ENCODE measurements at regions not wholly inside any gene's neighbourhood (a gene's known extent, or its start where the extent isn't known, plus 50 kb on each side); places are given as distances from the start of the nearest gene placed in this dataset.

DNA sequence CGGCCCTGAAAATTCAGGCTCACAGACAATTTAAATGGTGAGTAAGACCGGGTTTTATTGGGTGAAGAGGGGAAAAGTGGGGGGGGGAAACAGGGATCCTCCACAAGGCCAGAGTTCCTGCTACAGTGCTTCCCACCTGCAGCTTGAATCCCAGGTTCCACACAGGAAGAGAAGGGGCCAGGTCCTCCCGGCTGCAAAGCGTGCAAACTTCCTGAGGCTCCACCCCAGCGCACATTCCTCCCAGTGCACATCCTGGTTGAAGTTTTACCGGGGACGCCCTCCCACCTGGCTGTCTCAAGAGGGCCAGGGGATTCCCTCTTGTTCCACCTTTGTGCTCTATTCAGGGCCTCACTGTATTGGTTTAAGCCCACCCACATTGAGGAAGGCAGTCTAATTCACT lies 347.7 kb upstream of the REG3G start:
- WGBS (ENCODE audit: low lambda C conversion rate) = 23% methylated on average over 7 of the region's 7 CpGs
- intact Hi-C loops (cut with micrococcal nuclease; ENCODE audit: unreplicated experiment) = no loop called here
- ATAC-seq = peak; percentile 58
- no peak for TF ChIP-seq ATF1 (CRISPR knock-in tag; IDR thresholded peaks at IDR 0.05)
- peak; percentile 35; the same call in 1 of the 2 replicates for TF ChIP-seq GABPA (IDR thresholded peaks at IDR 0.05; ENCODE audit: low read depth, low read length)
- peak; percentile 63 for TF ChIP-seq GABPA (CRISPR knock-in tag; IDR thresholded peaks at IDR 0.05; ENCODE audit: low read depth)
- peak; percentile 57 for TF ChIP-seq GABPB1 (CRISPR knock-in tag; IDR thresholded peaks at IDR 0.05)
- TF ChIP-seq, protein P1, sequence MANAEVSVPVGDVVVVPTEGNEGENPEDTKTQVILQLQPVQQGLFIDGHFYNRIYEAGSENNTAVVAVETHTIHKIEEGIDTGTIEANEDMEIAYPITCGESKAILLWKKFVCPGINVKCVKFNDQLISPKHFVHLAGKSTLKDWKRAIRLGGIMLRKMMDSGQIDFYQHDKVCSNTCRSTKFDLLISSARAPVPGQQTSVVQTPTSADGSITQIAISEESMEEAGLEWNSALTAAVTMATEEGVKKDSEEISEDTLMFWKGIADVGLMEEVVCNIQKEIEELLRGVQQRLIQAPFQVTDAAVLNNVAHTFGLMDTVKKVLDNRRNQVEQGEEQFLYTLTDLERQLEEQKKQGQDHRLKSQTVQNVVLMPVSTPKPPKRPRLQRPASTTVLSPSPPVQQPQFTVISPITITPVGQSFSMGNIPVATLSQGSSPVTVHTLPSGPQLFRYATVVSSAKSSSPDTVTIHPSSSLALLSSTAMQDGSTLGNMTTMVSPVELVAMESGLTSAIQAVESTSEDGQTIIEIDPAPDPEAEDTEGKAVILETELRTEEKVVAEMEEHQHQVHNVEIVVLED (CRISPR knock-in tag; IDR thresholded peaks at IDR 0.05; ENCODE audit: borderline replicate concordance) = no peak
- Histone ChIP-seq H3K36me3 (replicated peaks in 1 of 2; ENCODE audit: control insufficient read depth in 1 of 2, insufficient read depth in 2 of 2, low read length in 2 of 2) (no peaks in the 10 kb centered on the region), H3K4me1 (ENCODE audit: insufficient read depth, low read length) (peaks cover 16% of the 10 kb centered on the region), H3K9ac (ENCODE audit: insufficient read depth, low read depth, low read length) (no peak overlapping the region), H3K79me2 (ENCODE audit: insufficient read depth, low read length) (no peaks in the 10 kb centered on the region), H3K27ac (ENCODE audit: extremely low read length, insufficient read depth, low read length) (no peak overlapping the region), H3K4me2 (ENCODE audit: low read depth, low read length) (peak overlapping the region; percentile 33), H3K9me3 (ENCODE audit: low read length) (no peaks in the 10 kb centered on the region), H3K4me3 (replicated peaks in 1 of 3; ENCODE audit: insufficient read depth in 1 of 3, low read depth in 2 of 3, low read length in 3 of 3) (no peak overlapping the region), H4K20me1 (ENCODE audit: insufficient read depth, low read length) (no peaks in the 10 kb centered on the region), H2AFZ (ENCODE audit: low read length) (no peak overlapping the region), H3K27me3 (ENCODE audit: control insufficient read depth in 1 of 2, insufficient read depth in 2 of 2, low read length in 2 of 2) (peaks cover 2 to 9% of the 10 kb centered on the region in 2 experiments; a peak in 3 of 5 replicates)
- in situ Hi-C loops (cut with HindIII; ENCODE audit: extremely low pct_ligation_motif_present, low pct_unique_long_range_greater_than_20kb) = no loop called here
- no peak for DNase-seq (ENCODE audit: low spot score)
- FAIRE-seq = no peak
- ChIA-PET CTCF (ENCODE audit: low intra/inter-chr PET ratio, low total read pairs) (no interaction called here), POLR2A (no interaction called here)
- BruUV-seq (replicated peaks) = no TSS peak

DNA sequence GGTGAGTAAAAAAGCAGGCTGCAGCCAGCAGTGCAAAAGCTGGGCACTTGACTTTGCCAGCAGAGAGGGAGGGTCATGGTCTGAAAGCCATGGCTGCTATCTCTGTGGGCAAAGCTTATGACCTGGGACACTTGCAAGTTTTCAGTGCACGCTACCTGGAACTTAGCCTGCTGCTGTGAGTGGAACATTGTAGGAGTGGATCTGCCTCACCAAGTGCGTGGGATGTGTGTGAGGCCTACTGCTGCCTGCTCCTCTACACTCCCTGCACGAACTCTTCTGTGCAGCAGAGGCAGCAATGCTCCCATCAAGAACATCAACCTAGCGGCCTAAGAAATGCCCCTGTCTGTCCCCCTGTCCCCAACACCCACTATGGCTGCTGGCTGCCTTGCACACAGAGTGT lies 344.1 kb upstream of the REG3G start:
- Histone ChIP-seq H4K20me1 (ENCODE audit: insufficient read depth, low read length) (no peaks in the 10 kb centered on the region), H3K9me3 (ENCODE audit: low read length) (no peaks in the 10 kb centered on the region), H3K27me3 (ENCODE audit: control insufficient read depth in 1 of 2, insufficient read depth in 2 of 2, low read length in 2 of 2) (peaks cover 2 to 9% of the 10 kb centered on the region in 2 experiments; a peak in 2 of 5 replicates), H3K4me2 (ENCODE audit: low read depth, low read length) (no peak overlapping the region), H3K79me2 (ENCODE audit: insufficient read depth, low read length) (no peaks in the 10 kb centered on the region), H3K9ac (ENCODE audit: insufficient read depth, low read depth, low read length) (no peak overlapping the region), H3K36me3 (replicated peaks in 1 of 2; ENCODE audit: control insufficient read depth in 1 of 2, insufficient read depth in 2 of 2, low read length in 2 of 2) (no peaks in the 10 kb centered on the region), H3K4me1 (ENCODE audit: insufficient read depth, low read length) (peaks cover 16% of the 10 kb centered on the region), H3K27ac (ENCODE audit: extremely low read length, insufficient read depth, low read length) (no peak overlapping the region), H3K4me3 (replicated peaks in 1 of 3; ENCODE audit: insufficient read depth in 1 of 3, low read depth in 2 of 3, low read length in 3 of 3) (no peak overlapping the region), H2AFZ (ENCODE audit: low read length) (no peak overlapping the region)
- WGBS (ENCODE audit: low lambda C conversion rate) = 11% methylated on average over 4 of the region's 4 CpGs
- FAIRE-seq (no peak), DNase-seq (ENCODE audit: low spot score) (no peak), ATAC-seq (peak; percentile 35; the same call in 2 of the 3 replicates)
- POLR2A ChIA-PET = no interaction called here
- no TSS peak for BruUV-seq (replicated peaks)
- intact Hi-C loops (cut with micrococcal nuclease; ENCODE audit: unreplicated experiment) (no loop called here), in situ Hi-C loops (cut with HindIII; ENCODE audit: extremely low pct_ligation_motif_present, low pct_unique_long_range_greater_than_20kb) (no loop called here)
- CTCF ChIA-PET (ENCODE audit: low intra/inter-chr PET ratio, low total read pairs) = no interaction called here
- TF ChIP-seq SMARCE1 (IDR thresholded peaks at IDR 0.05; ENCODE audit: borderline replicate concordance) = no peak
- TF ChIP-seq, protein P2, sequence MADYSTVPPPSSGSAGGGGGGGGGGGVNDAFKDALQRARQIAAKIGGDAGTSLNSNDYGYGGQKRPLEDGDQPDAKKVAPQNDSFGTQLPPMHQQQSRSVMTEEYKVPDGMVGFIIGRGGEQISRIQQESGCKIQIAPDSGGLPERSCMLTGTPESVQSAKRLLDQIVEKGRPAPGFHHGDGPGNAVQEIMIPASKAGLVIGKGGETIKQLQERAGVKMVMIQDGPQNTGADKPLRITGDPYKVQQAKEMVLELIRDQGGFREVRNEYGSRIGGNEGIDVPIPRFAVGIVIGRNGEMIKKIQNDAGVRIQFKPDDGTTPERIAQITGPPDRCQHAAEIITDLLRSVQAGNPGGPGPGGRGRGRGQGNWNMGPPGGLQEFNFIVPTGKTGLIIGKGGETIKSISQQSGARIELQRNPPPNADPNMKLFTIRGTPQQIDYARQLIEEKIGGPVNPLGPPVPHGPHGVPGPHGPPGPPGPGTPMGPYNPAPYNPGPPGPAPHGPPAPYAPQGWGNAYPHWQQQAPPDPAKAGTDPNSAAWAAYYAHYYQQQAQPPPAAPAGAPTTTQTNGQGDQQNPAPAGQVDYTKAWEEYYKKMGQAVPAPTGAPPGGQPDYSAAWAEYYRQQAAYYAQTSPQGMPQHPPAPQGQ (CRISPR knock-in tag; IDR thresholded peaks at IDR 0.05; ENCODE audit: borderline replicate concordance) = no peak
- TF ChIP-seq, protein P3, sequence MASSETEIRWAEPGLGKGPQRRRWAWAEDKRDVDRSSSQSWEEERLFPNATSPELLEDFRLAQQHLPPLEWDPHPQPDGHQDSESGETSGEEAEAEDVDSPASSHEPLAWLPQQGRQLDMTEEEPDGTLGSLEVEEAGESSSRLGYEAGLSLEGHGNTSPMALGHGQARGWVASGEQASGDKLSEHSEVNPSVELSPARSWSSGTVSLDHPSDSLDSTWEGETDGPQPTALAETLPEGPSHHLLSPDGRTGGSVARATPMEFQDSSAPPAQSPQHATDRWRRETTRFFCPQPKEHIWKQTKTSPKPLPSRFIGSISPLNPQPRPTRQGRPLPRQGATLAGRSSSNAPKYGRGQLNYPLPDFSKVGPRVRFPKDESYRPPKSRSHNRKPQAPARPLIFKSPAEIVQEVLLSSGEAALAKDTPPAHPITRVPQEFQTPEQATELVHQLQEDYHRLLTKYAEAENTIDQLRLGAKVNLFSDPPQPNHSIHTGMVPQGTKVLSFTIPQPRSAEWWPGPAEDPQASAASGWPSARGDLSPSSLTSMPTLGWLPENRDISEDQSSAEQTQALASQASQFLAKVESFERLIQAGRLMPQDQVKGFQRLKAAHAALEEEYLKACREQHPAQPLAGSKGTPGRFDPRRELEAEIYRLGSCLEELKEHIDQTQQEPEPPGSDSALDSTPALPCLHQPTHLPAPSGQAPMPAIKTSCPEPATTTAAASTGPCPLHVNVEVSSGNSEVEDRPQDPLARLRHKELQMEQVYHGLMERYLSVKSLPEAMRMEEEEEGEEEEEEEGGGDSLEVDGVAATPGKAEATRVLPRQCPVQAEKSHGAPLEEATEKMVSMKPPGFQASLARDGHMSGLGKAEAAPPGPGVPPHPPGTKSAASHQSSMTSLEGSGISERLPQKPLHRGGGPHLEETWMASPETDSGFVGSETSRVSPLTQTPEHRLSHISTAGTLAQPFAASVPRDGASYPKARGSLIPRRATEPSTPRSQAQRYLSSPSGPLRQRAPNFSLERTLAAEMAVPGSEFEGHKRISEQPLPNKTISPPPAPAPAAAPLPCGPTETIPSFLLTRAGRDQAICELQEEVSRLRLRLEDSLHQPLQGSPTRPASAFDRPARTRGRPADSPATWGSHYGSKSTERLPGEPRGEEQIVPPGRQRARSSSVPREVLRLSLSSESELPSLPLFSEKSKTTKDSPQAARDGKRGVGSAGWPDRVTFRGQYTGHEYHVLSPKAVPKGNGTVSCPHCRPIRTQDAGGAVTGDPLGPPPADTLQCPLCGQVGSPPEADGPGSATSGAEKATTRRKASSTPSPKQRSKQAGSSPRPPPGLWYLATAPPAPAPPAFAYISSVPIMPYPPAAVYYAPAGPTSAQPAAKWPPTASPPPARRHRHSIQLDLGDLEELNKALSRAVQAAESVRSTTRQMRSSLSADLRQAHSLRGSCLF (CRISPR knock-in tag; IDR thresholded peaks at IDR 0.05; ENCODE audit: borderline replicate concordance) = no peak
- TF ChIP-seq, protein P4, sequence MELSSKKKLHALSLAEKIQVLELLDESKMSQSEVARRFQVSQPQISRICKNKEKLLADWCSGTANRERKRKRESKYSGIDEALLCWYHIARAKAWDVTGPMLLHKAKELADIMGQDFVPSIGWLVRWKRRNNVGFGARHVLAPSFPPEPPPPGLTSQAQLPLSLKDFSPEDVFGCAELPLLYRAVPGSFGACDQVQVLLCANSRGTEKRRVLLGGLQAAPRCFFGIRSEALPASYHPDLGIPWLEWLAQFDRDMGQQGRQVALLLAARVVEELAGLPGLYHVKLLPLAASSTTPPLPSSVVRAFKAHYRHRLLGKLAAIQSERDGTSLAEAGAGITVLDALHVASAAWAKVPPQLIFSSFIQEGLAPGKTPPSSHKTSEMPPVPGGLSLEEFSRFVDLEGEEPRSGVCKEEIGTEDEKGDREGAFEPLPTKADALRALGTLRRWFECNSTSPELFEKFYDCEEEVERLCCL (CRISPR knock-in tag; IDR thresholded peaks at IDR 0.05; ENCODE audit: borderline replicate concordance) = no peak

Data from HepG2 (cell line).